Karpas-422 (cell line): ENCODE measurements at regions not wholly inside any gene's neighbourhood (a gene's known extent, or its start where the extent isn't known, plus 50 kb on each side); places are given as distances from the start of the nearest gene placed in this dataset.

Experiments
- DNase-seq: peaks from one replicate; pipeline ENCODE4 v3.0.0-alpha.2; 2015
- H2AFZ ChIP-seq: fragments of 200-600 bp; sonication (generic); 2 replicates; pipeline ENCODE4 v1.6.1; 2014; ENCODE audit warnings: antibody characterized with exemption, low read length, mixed read lengths
- H3K27ac ChIP-seq: fragments of 200-600 bp; sonication (generic); 2 replicates; pipeline ENCODE4 v1.5.1; 2014; ENCODE audit warnings: mild to moderate bottlenecking, low read length, moderate library complexity
- H3K27me3 ChIP-seq: fragments of 200-600 bp; sonication (generic); 2 replicates; pipeline ENCODE4 v1.6.1; 2014; ENCODE audit warnings: low read length, mixed read lengths
- H3K36me3 ChIP-seq: fragments of 200-600 bp; sonication (generic); 2 replicates; pipeline ENCODE4 v1.6.1; 2014; ENCODE audit warnings: low read length, mixed read lengths; ENCODE audit not compliant: insufficient read depth
- H3K4me1 ChIP-seq: fragments of 200-600 bp; sonication (generic); 2 replicates; pipeline ENCODE4 v1.6.1; 2014; ENCODE audit warnings: mild to moderate bottlenecking, low read length, mixed read lengths
- H3K4me2 ChIP-seq: fragments of 200-600 bp; sonication (generic); 2 replicates; pipeline ENCODE4 v1.6.1; 2014; ENCODE audit warnings: low read length, low read depth, mild to moderate bottlenecking; ENCODE audit not compliant: poor library complexity, severe bottlenecking
- H3K4me3 ChIP-seq: fragments of 200-600 bp; sonication (generic); 2 replicates; pipeline ENCODE4 v1.5.1; 2014; ENCODE audit warnings: mild to moderate bottlenecking, antibody characterized with exemption, low read length, mixed read lengths
- H3K79me2 ChIP-seq: fragments of 200-600 bp; sonication (generic); 2 replicates; pipeline ENCODE4 v1.6.1; 2014; ENCODE audit warnings: mild to moderate bottlenecking, low read length, mixed read lengths
- H3K9ac ChIP-seq: fragments of 200-600 bp; sonication (generic); 2 replicates; pipeline ENCODE4 v1.6.0; 2014; ENCODE audit warnings: low read length
- H3K9me2 ChIP-seq: fragments of 200-600 bp; sonication (generic), shearing (Covaris generic); replicated peaks from 2 replicates; pipeline ENCODE4 v1.6.0; 2014; ENCODE audit warnings: mild to moderate bottlenecking, low read length, moderate library complexity; ENCODE audit not compliant: insufficient read depth
- H3K9me3 ChIP-seq: fragments of 300-700, 200-600 bp; sonication (generic); 2 replicates; pipeline ENCODE4 v1.6.1; 2014; ENCODE audit warnings: low read length, mixed read lengths
- H4K20me1 ChIP-seq: fragments of 200-600 bp; sonication (generic); 2 replicates; pipeline ENCODE4 v1.6.1; 2014; ENCODE audit warnings: mild to moderate bottlenecking, antibody characterized with exemption, low read length, low read depth; ENCODE audit not compliant: insufficient read depth

DNA sequence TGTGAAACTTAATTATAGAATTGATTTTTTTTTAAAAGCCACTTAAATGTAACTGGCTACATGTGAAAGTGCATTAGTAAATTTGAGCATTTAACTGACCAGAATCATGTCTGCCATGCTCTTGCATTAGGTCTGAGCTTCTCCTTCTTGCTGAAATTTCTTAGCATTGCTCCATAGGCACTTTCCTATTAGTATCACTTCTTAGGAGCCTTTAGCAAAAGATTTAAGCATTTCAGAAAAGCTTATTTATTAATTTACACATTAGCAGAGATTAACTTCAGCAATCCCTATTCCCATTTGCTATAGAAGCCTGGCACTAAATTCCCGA, 211.0 kb downstream of the SNX18 start:
- Histone ChIP-seq H3K4me2 (no peak overlapping the region), H3K9me2 (no peaks in the 10 kb centered on the region), H3K9ac (no peak overlapping the region)

DNA sequence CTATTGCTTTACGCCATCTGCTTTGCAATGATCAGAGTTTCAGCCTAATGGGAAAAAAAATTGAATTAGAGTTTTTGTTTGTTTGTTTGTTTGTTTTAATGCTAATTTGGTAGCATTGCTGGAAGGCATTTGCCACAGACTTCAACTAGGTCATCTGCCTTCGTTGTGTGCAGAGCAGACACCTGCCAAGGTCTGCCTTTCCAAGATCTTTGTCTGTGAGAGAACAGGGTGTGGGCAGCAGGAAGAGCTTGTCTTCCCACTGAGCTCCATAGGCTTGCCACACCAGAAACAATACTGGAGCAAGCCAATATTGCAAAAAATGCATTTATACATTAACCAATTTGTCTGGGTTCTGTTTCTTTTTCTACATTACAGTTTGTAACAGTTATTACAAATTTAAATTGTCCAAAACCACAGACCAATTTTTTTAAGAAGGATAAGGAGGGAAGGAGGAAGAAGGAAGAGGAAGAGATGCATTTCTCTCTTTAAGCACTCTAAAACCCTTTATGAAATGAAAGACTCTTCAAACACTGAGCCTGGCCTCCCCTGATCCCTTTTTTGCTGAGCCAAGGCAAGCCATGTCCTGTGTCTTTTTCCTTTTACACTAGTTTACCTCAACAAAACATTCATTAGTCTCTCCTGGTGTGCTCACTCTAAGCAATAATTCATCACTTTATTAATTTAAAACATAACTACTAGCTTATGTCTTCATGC, 210.5 kb downstream of the SNX18 start:
- no peak overlapping the region for H3K4me2 ChIP-seq
- H3K36me3 ChIP-seq = no peaks in the 10 kb centered on the region
- DNase-seq = no peak
- no peak overlapping the region for H2AFZ ChIP-seq
- no peaks in the 10 kb centered on the region for H4K20me1 ChIP-seq
- no peak overlapping the region for H3K27ac ChIP-seq
- H3K27me3 ChIP-seq = no peaks in the 10 kb centered on the region
- no peaks in the 10 kb centered on the region for H3K9me2 ChIP-seq
- H3K9me3 ChIP-seq = no peaks in the 10 kb centered on the region
- H3K79me2 ChIP-seq = no peaks in the 10 kb centered on the region
- no peak overlapping the region for H3K4me3 ChIP-seq
- H3K9ac ChIP-seq = no peak overlapping the region
- no peaks in the 10 kb centered on the region for H3K4me1 ChIP-seq

More for the DNA sequence above, 211.0 kb downstream of the SNX18 start:
- H3K9me3 ChIP-seq = no peaks in the 10 kb centered on the region
- DNase-seq = no peak
- H3K4me1 ChIP-seq = no peaks in the 10 kb centered on the region
- no peaks in the 10 kb centered on the region for H4K20me1 ChIP-seq
- H3K27ac ChIP-seq = no peak overlapping the region
- H3K4me3 ChIP-seq = no peak overlapping the region
- no peaks in the 10 kb centered on the region for H3K79me2 ChIP-seq
- no peak overlapping the region for H2AFZ ChIP-seq
- H3K27me3 ChIP-seq = no peaks in the 10 kb centered on the region
- no peaks in the 10 kb centered on the region for H3K36me3 ChIP-seq

DNA sequence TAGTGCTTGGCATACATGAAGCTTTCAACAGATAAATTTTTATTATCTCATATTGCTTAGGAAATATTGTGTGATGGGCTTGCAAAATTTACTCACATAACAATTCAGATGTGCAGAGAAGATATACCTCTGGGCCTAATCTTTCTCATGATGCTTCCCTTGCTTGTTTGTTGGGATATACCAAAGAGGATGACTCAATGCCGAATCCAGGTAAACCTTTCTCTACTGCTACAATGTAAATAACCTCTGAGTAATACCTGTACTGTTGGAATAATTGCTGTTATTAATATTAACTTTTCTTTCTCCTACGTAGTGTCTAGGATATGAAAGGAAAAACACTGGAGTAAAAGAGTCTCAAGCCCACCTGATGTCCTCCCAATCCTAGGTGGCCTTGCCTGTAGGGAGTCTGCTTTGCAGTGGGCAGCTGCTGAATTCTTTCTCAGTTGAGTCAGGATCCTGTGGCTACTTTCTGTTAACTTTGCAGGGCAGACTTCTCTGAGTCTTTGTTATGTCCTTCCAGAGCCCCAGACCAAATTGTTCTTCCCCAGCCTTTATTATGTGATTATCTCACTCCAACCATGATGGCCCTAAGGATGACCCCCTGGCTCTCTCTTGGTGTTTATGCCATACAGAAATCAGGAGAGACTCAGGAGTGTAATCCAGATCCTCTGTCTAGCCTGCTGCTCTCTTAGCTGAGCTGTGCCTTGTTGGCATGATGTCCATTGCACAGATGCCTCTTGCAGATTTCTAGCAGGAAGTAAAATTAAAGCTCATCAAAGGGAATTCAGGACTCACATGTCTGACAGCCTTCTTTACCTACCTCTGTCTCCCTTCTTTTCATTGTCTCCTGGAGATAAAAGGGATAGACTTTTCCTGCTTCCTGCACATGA, 208.1 kb downstream of the SNX18 start:
- H3K27ac ChIP-seq = no peak overlapping the region
- H3K4me1 ChIP-seq = no peaks in the 10 kb centered on the region
- no peak overlapping the region for H3K4me2 ChIP-seq
- no peaks in the 10 kb centered on the region for H3K79me2 ChIP-seq
- H3K9ac ChIP-seq = no peak overlapping the region
- H3K9me3 ChIP-seq = no peaks in the 10 kb centered on the region
- DNase-seq = no peak
- no peaks in the 10 kb centered on the region for H3K9me2 ChIP-seq
- no peaks in the 10 kb centered on the region for H3K27me3 ChIP-seq
- H4K20me1 ChIP-seq = no peaks in the 10 kb centered on the region
- no peak overlapping the region for H3K4me3 ChIP-seq
- no peak overlapping the region for H2AFZ ChIP-seq
- no peaks in the 10 kb centered on the region for H3K36me3 ChIP-seq

DNA sequence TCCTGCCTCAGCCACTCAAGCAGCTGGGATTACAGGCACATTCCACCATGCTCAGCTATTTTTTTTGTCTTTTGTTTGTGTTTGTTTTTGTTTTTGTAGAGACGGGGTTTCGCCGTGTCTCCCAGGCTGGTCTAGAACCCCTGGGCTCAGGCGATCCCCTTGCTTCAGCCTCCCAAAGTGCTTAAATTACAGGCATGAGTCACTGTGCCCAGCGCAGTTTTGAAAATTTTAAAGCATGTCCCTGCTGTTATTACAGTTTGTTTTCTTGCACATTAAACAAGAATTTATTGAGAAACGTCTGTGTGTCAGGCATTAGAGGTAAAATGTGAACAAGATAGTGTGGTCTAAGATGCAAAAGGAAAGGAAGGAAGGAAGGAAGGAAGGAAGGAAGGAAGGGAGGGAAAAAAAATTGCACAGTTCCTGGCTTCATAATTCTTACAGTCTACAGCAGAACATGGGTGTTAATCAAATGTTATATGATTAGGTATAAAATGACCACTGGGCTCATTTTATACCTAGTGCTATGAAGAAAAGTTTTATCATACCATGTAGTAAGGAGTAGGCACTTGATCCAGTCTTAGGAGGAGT, 205.4 kb downstream of the SNX18 start:
- no peaks in the 10 kb centered on the region for H3K9me3 ChIP-seq
- H3K27ac ChIP-seq = no peak overlapping the region
- no peaks in the 10 kb centered on the region for H3K4me1 ChIP-seq
- DNase-seq = no peak
- H3K27me3 ChIP-seq = no peaks in the 10 kb centered on the region
- no peak overlapping the region for H3K9ac ChIP-seq
- no peaks in the 10 kb centered on the region for H3K36me3 ChIP-seq
- H3K9me2 ChIP-seq = no peaks in the 10 kb centered on the region
- no peak overlapping the region for H3K4me2 ChIP-seq
- no peak overlapping the region for H3K4me3 ChIP-seq
- H4K20me1 ChIP-seq = no peaks in the 10 kb centered on the region
- H2AFZ ChIP-seq = no peak overlapping the region
- H3K79me2 ChIP-seq = no peaks in the 10 kb centered on the region

DNA sequence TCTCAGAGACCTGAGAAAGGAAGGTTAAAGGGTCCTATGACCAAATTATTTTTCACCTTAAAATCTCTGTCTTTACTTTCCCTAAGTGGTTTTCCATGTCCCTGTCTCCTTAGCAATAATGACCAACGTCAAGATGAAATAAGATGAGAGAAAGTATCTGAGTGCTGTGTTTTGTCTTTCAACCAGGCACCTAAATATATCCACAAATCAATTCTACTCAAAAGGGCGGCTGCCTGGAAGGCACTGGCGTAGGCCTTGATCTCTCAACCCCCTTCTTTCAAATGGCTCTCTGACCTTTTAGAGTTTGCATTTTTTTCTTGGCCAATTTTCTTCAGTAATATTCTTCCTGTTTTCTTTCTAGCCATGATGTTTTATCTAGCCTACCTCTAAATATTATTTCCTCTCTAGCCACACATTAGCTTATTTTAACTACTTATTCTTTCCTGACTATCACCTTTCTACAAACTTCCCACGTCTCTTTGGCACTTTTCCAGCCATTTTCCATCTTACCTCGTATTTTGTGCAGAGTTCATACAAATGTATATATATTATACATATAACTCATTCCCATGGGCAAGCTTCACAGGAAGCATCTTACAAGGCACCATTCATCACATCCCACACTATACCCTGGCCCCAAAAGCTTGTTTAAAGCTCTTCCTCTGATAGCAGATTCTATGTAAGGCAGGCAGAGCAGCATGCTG, 204.5 kb downstream of the SNX18 start:
- no peak overlapping the region for H3K9ac ChIP-seq
- H2AFZ ChIP-seq = no peak overlapping the region
- no peaks in the 10 kb centered on the region for H3K9me2 ChIP-seq
- no peak overlapping the region for H3K27ac ChIP-seq
- no peak for DNase-seq
- H3K4me3 ChIP-seq = no peak overlapping the region
- H3K4me1 ChIP-seq = no peaks in the 10 kb centered on the region
- H3K36me3 ChIP-seq = no peaks in the 10 kb centered on the region
- H3K9me3 ChIP-seq = no peaks in the 10 kb centered on the region
- no peak overlapping the region for H3K4me2 ChIP-seq
- H3K79me2 ChIP-seq = no peaks in the 10 kb centered on the region
- no peaks in the 10 kb centered on the region for H4K20me1 ChIP-seq
- H3K27me3 ChIP-seq = no peaks in the 10 kb centered on the region

DNA sequence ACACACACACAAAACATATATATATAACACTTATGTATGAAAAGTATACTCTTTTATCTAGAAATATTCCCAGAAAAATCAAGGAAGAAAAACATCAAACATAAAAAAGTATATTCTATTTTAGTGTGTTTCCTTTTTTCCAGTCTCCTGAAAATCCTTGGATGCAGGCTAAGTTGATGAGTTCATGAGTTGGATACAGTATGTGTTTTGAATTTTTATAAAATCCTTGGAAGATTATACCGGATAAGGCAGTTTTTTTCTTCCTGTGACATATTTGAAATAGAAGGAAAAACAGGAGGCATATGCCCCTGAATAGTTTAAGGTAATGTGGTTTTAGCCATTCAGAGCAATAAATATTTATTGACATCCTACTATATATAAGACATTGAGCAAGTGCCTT, 203.6 kb downstream of the SNX18 start:
- no peaks in the 10 kb centered on the region for H3K27me3 ChIP-seq
- no peak overlapping the region for H3K4me3 ChIP-seq
- no peak overlapping the region for H2AFZ ChIP-seq
- no peak overlapping the region for H3K9ac ChIP-seq
- no peak overlapping the region for H3K4me2 ChIP-seq
- no peaks in the 10 kb centered on the region for H3K36me3 ChIP-seq
- H3K4me1 ChIP-seq = no peaks in the 10 kb centered on the region
- no peaks in the 10 kb centered on the region for H4K20me1 ChIP-seq
- DNase-seq = no peak
- H3K9me3 ChIP-seq = no peaks in the 10 kb centered on the region
- no peaks in the 10 kb centered on the region for H3K79me2 ChIP-seq
- no peaks in the 10 kb centered on the region for H3K9me2 ChIP-seq
- no peak overlapping the region for H3K27ac ChIP-seq

DNA sequence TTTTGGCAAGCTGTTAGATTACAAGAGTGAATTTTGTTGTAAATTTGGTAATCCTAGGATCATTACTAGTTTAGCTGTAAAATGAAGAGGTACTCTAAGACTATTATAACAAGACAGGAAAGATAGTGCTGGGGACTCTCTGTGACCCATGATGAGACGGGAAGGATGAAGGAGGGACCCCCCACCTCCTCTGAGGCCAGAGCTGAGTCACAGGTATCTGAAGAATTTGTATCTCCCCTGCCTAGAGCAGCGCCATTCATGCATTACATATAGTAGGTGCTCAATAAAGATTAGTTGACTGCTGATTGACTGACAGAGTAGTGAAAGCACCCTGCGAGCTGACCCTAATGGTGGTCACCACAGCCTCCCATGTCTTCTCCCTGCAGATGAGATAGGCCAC, 202.8 kb downstream of the SNX18 start:
- no peak for DNase-seq
- Histone ChIP-seq H3K4me3 (no peak overlapping the region), H2AFZ (no peak overlapping the region), H3K9me3 (no peaks in the 10 kb centered on the region), H3K27ac (no peak overlapping the region), H3K27me3 (no peaks in the 10 kb centered on the region), H3K4me1 (no peaks in the 10 kb centered on the region), H3K9ac (no peak overlapping the region), H3K36me3 (no peaks in the 10 kb centered on the region), H4K20me1 (no peaks in the 10 kb centered on the region), H3K9me2 (no peaks in the 10 kb centered on the region), H3K4me2 (no peak overlapping the region), H3K79me2 (no peaks in the 10 kb centered on the region)
